HG03066 (cell line): ENCODE measurements at regions not wholly inside any gene's neighbourhood (a gene's known extent, or its start where the extent isn't known, plus 50 kb on each side); places are given as distances from the start of the nearest gene placed in this dataset.
"Not testable (repeated sequence)": the region's sequence is repeated elsewhere in the genome, so short reads cannot be mapped to it uniquely, and the experiment has no call there.

Source experiments
- ATAC-seq: cut with Tn5 transposase; IDR thresholded peaks from one replicate; pipeline ENCODE4 v1.9.1; 2021; ENCODE audit warnings: low read depth; ENCODE audit not compliant: unreplicated experiment

DNA sequence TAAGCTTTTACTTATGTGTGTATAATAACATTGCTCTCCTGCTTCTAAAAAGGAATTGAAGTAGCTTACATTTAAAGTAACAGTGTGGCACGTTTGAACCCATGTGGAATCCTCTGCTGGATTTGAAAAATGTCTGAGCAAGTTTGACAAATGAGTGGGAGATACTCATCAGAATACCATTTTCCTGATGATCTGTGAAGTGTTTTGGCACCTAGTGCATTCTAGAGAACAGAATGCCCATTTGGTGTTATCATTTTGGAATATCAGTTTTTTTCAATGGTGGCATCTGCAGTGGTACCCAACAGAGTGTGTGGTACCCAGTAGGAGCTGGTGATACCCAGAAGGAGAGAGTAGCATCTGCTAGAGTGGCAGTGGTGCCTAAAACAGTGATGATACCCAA, 471.1 kb downstream of the PLK2 start:
- no peak for ATAC-seq

DNA sequence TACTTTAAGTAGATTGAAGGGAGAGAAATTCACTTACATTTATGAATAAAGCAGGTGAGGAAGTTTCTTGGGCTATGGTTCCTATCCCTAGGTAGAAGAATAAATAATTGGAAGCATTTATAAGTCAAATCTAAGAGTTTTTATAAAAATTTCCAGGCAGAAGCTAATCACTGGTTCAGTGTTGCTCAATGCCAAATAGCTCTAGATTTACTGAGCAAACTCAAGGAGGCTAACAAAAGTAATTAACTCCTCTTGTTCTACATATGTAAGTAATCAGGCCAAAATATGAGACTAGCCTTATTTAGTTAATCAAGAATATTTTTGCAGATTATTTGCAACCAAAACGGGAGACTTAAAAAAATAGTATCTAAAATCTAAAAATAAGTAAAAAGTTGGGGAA, 472.3 kb downstream of the PLK2 start:
- no peak for ATAC-seq

DNA sequence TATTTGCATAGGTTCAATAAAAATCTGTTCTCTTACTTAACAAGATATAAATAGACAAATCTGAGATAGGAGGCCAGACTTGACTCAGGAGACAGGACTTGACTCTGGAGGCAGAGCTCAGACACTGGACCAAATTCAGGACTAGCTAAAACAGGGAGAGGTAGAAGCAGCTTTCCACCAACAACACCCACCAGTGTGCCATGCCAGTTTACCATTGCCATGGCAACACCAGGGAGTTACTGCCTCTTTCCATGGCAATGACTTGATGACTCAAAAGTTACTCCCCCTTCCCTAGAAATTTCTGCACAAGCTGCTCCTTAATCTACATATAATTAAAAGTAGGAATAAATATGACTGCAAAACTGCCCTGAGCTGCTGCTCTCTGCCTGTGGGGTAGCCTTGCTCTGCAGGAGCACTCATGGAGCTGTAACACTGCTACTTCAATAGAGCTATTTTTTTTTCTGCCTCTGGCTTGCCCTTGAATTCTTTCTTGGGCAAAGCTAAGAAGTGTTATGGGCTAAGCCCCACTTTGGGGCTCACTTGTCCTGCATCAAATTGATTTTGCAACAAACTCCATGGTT, 473.0 kb downstream of the PLK2 start:
- no peak for ATAC-seq

DNA sequence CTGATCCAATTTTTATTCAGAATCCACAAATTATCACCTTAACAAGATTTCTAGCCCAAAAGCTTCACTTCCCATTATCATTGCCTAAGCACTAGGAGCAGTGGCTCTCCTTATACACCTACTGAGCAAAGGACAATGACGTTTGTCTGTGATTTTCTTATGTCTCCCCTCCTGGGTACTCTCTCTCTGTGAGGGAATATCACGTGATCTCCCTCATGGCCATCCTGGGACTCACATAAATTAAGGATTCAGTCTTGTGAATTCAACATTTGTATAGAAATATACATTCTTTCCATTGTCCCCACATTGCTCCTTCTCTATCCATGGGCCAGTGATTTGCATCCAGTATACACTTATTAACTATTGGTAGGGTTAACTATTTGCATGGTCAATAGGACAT, 476.5 kb downstream of the PLK2 start:
- ATAC-seq = no peak

DNA sequence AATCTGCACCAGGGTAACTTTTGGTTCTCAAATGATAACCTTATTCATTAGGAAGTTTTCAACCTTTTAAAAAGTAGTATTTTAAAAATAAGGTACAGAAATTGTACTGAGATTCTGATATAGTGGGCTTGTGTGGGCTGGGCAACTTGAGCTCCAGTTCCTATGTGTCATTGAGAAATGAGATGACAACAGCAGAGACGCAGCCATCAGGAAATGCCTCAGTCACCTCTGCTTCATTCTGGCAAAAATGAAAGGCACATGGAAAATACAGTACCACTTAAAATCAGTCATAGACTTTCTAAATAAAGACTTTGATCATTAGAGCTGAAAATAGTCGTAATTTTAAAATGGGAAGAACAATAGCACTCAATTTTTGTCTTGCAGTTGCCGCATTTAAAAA, 480.2 kb downstream of the PLK2 start:
- no peak for ATAC-seq

DNA sequence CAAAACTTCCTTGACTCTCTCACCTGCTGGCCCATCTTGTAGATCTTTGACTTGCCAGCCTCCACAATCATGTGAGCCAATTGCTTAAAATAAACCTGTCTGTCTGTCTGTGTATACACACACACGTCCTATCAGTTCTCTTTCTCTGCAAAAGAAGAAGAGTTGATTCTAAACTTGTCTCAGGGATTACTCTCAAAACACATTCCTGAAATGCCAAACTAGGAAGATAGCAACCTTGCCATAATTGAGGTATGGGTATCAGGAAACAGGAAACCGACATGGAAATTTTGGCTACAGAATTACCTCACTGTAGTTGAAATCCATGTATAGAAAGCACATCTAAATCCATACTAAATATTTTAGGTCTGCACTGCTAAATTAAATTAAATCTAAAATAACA, 483.4 kb downstream of the PLK2 start:
- ATAC-seq = no peak

DNA sequence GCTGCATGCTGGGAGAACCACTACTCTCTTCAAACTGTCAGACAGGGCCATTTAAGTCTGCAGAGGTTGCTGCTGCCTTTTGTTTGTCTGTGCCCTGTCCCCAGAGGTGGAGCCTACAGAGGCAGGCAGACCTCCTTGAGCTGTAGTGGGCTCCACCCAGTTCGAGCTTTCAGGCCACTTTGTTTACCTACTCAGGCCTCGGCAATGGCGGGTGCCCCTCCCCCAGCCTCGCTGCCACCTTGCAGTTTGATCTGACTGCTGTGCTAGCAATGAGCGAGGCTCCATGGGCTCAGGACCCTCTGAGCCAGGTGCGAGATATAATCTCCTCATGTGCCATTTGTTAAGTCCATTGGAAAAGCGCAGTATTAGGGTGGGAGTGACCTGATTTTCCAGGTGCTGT, 487.8 kb downstream of the PLK2 start:
- ATAC-seq = not testable (repeated sequence)

DNA sequence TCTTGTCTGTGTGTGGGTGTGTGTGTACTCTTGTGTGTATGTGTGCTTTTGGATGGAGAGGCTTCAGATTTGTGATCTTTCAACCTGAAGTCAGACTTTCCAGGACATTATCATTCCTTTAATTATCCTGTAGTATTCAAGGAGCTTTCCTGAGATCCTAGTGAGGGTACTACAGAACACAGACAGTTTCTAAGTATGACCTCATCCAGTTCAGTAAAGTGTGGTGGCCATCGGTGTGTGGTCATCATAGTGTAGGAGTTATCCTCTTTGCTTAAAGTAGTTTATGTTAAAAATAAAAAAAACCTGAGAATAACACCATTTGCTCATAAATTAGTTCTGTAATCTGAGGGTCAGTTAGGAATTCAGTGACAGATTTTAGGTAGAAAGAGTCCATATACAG, 478.0 kb upstream of the ACTBL2 start:
- no peak for ATAC-seq

DNA sequence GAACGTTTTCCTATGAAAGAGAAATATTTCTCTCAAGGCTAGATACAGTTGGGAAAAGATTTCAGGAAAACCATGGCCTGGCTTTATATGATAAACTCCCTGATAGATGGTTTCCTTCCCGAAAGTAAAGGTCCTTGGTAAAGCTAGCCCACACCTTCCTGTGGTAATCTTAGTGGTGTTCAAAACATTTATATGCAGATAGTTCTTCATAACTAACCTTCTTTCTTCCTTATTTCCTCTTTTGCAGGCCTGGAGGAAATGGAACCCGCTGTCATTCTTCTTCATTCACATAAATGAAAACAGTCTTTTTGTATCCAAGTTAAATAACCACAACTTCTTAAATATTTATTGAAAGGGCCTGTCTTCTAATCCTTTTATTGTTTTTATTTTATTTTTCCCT, 474.0 kb upstream of the ACTBL2 start:
- no peak for ATAC-seq

DNA sequence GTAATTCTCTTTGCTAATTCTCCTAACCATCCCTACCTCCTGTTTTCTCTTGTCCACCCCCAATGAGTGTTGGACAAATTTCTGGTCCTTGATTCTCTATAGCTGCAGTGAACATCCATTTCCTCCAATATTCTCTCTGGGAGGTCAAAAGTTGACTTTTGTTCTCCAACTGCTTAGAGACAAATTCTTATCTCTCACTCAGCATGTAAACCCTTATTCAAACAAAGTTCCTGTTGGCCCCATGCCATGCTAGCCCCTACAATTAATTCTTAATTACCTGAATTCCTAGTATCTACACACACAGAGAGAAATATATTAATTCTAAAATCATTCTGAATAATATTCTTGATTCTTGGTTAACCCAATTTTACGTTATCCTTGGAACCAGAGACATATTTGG, 472.9 kb upstream of the ACTBL2 start:
- ATAC-seq = no peak

DNA sequence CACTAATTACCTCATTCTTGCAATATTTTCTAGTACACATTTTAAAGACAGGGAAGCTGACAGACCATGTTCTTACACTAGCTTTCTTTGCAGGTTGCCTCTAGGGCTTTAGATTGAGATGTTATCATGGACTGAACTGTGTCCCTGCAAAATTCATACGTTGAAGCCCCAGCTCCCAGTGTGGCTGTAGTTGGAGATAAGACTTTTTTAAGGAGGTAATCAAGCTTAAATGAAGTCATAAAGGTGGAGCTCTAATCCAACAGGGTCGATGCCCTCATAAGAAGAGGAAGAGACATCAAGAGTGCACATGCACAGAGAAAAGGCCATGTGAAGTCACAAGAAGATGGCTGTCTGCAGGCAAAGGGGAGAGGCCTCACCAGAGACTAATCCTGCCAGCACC, 471.2 kb upstream of the ACTBL2 start:
- ATAC-seq = no peak

DNA sequence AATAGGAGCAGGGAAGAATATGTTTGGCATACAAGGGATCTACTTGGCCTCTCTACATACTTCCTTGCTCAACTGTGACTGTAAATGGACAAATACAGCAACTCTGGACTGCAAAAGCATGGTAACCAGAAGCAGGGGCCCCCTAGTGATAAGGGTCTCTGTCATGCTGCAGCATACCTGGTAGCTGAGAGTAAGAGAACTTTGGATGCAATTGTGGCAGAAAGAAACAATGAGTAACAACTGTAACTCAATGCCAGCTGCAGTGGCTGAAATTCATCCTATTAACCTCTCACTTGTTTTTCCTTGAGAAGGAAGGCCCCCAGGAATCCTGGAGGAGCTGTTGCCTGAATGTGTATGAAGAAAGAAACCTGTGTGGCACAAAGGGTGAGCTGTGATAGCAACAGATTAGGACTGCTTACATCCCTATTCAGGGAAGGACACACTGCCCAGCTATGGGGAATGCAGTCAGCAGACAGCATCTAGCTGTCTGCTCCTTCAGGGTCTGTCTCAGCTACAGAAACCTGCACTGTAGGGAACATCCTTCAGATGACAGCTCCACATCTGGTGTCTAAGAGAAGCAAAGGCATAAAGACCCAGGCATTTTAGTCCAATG, 468.1 kb upstream of the ACTBL2 start:
- ATAC-seq = no peak

DNA sequence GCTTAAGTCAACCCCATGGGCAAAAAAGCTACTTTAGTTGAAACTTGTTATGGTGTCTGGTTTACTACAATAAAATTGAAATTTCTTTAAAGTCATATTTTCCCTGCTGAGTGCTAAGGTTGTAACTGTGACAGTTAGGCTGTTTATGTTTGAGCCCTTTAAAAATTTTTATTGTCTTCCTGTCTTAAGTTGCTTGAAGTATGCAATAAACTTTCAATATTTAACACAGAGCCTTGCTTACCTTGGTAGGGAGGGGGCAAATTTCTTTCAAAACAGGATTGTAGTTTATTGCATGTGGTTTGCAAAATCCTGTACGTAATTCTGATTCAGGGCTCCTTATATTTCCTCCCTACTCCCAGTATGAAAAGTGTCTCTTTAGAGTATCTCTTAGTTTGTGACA, 465.5 kb upstream of the ACTBL2 start:
- ATAC-seq = no peak

DNA sequence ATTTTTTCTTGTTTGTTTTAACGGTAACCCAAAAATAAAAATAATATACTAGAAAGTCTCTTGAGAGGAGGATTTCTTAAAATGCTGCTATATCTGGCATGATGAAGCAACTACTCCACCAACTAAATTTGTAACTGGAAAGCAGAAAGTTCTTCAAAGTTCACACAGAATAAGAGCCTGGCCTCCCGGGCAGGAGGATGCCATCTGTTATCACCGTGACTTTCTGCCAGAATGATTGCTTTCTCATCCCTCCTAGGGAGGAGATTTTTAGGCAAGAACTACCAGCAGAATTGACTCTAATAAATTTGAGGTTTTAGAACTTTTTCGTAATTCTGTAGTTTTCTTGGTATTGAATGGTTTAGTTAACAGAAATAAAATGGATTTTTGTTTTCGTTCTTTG, 464.6 kb upstream of the ACTBL2 start:
- ATAC-seq = no peak

DNA sequence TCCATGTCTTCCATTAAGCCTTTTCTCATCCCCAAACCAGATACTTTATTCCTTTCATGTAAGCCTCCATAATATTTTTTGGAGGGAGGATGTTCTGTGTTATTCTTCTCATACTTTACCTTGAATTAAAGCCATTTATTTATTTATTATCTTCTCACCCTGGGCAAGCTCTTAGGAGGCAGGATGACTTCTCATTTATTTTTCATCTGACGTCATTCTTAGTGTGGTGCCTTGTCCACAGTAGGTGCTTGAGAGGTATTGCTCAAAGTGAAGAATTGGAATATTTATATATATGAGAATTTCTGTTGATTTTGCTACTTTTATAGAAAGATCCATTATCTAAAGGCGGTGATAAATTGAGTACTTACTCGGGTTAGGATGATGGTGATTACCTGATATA, 458.3 kb upstream of the ACTBL2 start:
- ATAC-seq = no peak

DNA sequence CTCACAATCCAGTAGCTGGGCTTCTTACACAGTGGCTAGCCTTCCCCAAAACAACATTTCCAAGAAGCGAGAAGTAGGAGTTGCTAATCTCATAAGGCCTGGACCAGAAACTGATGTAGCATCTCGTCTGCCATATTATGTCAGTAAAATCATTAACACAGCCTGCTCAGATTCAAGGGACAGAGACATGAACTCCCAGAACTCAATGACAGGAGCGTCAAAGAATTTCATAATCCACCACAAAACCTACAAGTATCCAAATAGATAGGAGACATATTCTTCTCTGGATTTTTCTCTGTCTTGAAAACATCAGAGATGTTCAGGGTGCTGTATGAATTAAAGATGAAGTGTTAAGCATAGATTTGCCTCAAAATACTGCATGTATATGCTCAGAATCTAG, 457.6 kb upstream of the ACTBL2 start:
- no peak for ATAC-seq

DNA sequence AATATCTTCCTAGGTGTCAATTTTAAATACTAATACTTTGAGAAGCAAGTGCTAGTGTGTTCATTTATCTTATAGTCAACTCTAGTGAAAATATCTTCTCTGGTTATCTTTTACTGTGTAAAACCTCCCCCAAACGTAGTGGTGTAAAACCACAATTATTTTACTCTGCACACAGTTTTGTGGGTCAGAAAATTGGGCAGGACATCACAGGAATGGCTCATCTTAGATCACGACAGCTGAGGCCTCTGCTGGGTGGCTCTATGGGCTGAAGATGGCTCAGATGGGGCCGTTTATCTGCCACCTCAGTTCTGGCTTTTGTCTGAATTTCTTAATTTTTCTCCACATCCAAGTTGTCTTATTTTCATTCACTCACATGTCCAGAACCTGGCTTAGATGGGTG, 457.2 kb upstream of the ACTBL2 start:
- ATAC-seq = no peak

DNA sequence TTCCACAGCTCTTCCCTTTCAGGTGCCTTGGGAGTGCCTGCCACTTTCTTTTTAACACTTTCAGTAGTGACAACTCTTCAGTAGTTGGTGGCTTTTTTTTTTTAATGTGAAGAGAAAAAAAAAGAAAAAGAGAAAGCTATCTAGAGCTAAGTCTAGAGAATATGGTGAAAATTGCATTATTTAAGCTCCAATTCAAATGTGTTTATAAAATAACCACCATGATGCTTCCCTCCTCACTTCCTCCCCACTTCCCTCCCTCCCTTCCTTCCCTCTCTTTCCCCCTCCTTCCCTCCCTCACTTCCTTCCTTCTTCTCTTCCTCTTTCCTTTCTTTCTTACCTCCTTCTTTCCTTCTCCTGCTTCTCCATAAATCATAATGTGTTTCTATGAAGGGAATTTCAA, 456.7 kb upstream of the ACTBL2 start:
- no peak for ATAC-seq

DNA sequence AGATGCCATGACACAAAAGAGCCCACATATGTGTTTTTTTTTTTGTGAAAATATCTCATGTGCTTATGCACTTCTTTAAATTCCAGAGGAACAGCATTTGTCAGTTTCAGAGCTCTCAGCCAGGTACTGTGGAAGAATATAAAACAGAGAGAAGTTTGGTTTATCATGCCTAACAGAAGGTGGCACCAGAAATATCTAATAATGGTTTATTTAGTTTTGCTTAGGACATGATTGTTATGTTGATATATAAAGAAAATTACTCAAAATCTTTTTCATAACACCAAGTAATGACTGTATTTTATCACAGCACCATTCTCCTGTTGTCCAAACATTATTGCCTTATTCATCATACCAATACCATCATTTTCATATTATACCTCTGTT, 455.6 kb upstream of the ACTBL2 start:
- no peak for ATAC-seq

DNA sequence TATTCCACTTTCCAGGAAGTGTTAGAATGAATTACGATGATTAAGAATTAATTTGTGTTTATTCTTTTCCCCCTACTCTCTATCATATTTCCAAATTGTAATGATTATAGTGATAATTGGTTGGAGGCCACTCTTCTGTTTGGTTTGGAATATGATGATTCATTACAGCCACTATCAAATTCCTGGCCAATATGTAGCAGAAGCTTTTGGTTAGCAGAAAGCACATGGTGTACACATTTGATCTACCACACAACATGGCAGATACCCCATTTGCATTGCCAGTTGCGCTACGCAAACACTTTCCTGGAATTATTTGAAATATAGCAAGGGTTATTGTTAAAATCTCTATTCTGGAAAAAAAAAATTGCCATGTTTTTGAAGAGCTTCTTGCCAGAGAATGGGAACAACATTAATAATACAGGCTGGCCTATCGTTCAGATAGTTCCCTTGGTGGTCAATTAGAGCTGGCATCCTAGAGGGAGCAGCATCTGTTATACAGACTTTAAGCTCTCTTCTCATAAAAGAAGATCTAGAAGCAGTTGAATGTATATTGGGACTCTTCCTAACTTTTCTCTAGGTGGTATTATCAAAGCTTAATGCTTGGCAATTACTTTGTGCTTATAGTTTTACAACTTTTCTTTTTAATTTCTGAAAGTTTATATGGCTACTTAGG, 455.0 kb upstream of the ACTBL2 start:
- no peak for ATAC-seq

DNA sequence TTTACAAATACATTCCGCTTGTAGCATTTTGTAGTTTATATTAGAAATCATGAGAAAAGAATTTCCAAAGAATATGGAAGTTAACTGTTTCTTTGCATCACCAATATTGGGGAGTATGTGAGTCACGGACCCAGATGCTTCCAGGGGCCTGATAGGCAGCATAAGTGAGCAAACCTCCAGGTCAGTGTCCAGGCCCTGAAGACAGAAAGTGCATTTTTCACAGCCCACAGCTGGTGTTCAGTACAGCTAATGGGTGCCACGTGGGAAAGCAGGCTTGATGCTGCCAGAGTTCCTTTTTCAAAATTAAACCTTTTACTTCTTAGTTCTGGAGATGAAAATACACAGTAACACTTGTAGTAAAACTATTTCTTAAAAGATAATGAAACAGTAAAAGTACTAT, 454.4 kb upstream of the ACTBL2 start:
- ATAC-seq = no peak

DNA sequence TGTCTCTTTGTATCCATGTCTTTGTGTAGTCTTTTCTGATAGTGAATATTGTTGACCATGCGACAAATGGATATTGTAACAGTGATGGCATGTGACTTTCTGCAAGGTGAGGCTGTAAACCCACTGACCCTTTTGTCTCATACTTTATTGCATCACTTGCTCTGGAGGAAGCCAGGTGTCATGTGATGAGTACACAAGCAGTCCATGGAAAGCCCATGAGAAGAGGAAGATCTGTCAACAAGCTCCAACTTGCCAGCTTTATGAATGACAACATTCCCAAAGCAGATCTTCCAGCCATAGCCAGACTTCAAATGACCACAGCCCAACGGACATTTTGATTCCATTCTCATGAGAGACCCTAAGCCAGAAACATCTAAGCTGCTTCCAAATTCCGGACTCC, 450.1 kb upstream of the ACTBL2 start:
- no peak for ATAC-seq

DNA sequence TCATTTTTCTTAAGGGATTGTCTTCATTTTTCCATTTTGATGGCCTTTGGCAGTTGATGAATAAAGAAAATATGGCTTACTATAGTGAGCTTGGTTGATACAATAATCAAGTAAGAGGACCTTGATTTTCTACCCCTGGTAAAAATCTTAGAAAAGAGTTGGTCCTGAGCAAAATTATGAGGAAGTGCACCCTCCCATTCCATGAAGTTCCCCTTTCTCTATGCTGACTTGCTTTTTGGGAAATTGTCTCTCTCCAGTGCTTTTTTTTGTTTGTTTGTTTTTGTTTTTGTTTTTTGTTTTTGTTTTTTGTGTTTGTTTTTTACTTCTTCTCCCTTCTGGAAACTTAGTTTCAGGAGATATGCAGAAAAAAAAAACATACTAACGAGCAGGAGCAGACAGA, 449.2 kb upstream of the ACTBL2 start:
- no peak for ATAC-seq
